ENCODE measurements at regions not wholly inside any gene's neighbourhood (a gene's known extent, or its start where the extent isn't known, plus 50 kb on each side); places are given as distances from the start of the nearest gene placed in this dataset.

- no peak for DNase-seq
Measured at GRCh38 chr10:29403208-29403607, 114.3 kb downstream of the LYZL1 start.

DNA sequence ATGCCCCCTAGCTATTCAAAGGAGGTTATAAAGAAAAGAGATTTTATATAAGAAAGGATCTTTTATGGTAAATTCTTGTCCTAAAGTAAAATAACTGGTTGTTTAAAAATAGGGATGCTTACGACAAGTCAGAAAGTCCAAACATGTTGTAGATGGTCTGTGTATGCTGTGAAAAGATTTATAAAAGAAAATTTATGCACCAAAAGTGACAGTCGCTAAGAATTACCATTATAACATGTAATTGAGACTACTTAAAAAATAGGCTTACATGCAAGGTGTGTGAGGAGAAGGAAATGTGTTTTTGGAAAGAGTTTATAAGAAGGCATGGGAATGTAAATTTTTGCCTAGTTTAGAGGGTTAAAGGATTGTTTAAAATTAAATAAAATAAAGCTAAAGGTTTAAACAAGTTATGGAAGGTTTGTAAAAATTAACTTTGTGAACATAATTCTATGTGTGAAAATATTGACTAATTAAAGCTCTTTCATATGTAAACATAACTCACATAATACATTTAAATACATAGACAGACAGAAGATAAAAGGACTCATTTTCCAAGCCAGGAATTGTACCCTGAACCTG lies 118.5 kb downstream of the LYZL1 start:
- DNase-seq = no peak

Measured in NCI-H187 treated with DMSO at 0.1 percent for 48 hours (cell line).